Mesenchymal stem cell (in vitro differentiated cells and primary cell): ENCODE measurements at regions not wholly inside any gene's neighbourhood (a gene's known extent, or its start where the extent isn't known, plus 50 kb on each side); places are given as distances from the start of the nearest gene placed in this dataset.

ENCODE experiments used
- DNase-seq: peaks from one replicate; pipeline ENCODE4 v3.0.0-alpha.2; 2013
- H2AFZ ChIP-seq: one replicate; pipeline ENCODE4 v1.6.1; 2013; ENCODE audit warnings: low read depth, mild to moderate bottlenecking, control low read depth, inconsistent platforms, low read length, moderate library complexity
- H2AK5ac ChIP-seq: 2 replicates; pipeline ENCODE4 v1.6.1; 2013; ENCODE audit warnings: low read length, moderate library complexity, mild to moderate bottlenecking, inconsistent platforms; ENCODE audit not compliant: severe bottlenecking
- H2BK120ac ChIP-seq: one replicate; pipeline ENCODE4 v1.6.1; 2013; ENCODE audit warnings: low read depth, mild to moderate bottlenecking, inconsistent platforms, low read length, moderate library complexity
- H2BK12ac ChIP-seq, 2 experiments: one replicate each; pipeline ENCODE4 v1.6.1; 2013; ENCODE audit warnings: inconsistent platforms in 2 of 2, low read length in 2 of 2, mild to moderate bottlenecking in 2 of 2, moderate library complexity in 2 of 2, control low read depth in 1 of 2
- H2BK15ac ChIP-seq: one replicate; pipeline ENCODE4 v1.6.1; 2013; ENCODE audit warnings: mild to moderate bottlenecking, low read depth, inconsistent platforms; ENCODE audit not compliant: poor library complexity, severe bottlenecking
- H2BK5ac ChIP-seq: 2 replicates; pipeline ENCODE4 v1.6.1; 2013; ENCODE audit warnings: low read depth, mild to moderate bottlenecking, low read length, control low read depth, inconsistent platforms; ENCODE audit not compliant: poor library complexity, severe bottlenecking
- H3K14ac ChIP-seq, 2 experiments: one replicate each; pipeline ENCODE4 v1.6.1; 2013; ENCODE audit warnings: inconsistent platforms in 2 of 2, low read length in 2 of 2, control low read depth in 1 of 2, mild to moderate bottlenecking in 1 of 2, moderate library complexity in 1 of 2
- H3K18ac ChIP-seq, 2 experiments: one replicate each; pipeline ENCODE4 v1.6.1; 2013; ENCODE audit warnings: inconsistent platforms in 2 of 2, low read length in 2 of 2, control low read depth in 1 of 2, low read depth in 1 of 2, mild to moderate bottlenecking in 1 of 2
- H3K23ac ChIP-seq, 2 experiments: one replicate each; pipeline ENCODE4 v1.6.1; 2013; ENCODE audit warnings: inconsistent platforms in 2 of 2, low read length in 2 of 2, mild to moderate bottlenecking in 2 of 2, moderate library complexity in 2 of 2, control low read depth in 1 of 2
- H3K27ac ChIP-seq: 2 replicates; pipeline ENCODE4 v1.5.1; 2013; ENCODE audit warnings: mild to moderate bottlenecking, moderate library complexity, low read length, control low read depth, inconsistent platforms; ENCODE audit not compliant: poor library complexity, severe bottlenecking
- H3K27me3 ChIP-seq, 2 experiments: 2 replicates each; pipeline versions ENCODE4 v1.6.1 to v1.7.0; 2013; ENCODE audit warnings: low read length in 2 of 2, mild to moderate bottlenecking in 2 of 2, moderate library complexity in 2 of 2, control low read depth in 1 of 2, inconsistent platforms in 1 of 2; ENCODE audit not compliant: control insufficient read depth in 1 of 2, insufficient read depth in 1 of 2
- H3K36me3 ChIP-seq, 2 experiments: 2 replicates each; pipeline versions ENCODE4 v1.6.1 to v1.7.0; 2013; ENCODE audit warnings: low read length in 2 of 2, control low read depth in 1 of 2, inconsistent platforms in 1 of 2, low read depth in 1 of 2, mild to moderate bottlenecking in 1 of 2; ENCODE audit not compliant: insufficient read depth in 2 of 2, control insufficient read depth in 1 of 2
- H3K4ac ChIP-seq, 2 experiments: one replicate each; pipeline ENCODE4 v1.6.1; 2013; ENCODE audit warnings: inconsistent platforms in 2 of 2, low read length in 2 of 2, mild to moderate bottlenecking in 2 of 2, moderate library complexity in 2 of 2, control low read depth in 1 of 2, low read depth in 1 of 2
- H3K4me1 ChIP-seq: 2 replicates; pipeline ENCODE4 v1.6.1; 2013; ENCODE audit warnings: low read depth, low read length, control low read depth; ENCODE audit not compliant: control insufficient read depth, insufficient read depth
- H3K4me2 ChIP-seq: 2 replicates; pipeline ENCODE4 v1.6.1; 2013; ENCODE audit warnings: low read length, mild to moderate bottlenecking, inconsistent platforms; ENCODE audit not compliant: poor library complexity, severe bottlenecking
- H3K4me3 ChIP-seq, 2 experiments: 2 replicates each; pipeline versions ENCODE4 v1.5.1 to v1.7.0; 2013; ENCODE audit warnings: low read length in 2 of 2, mild to moderate bottlenecking in 2 of 2, control low read depth in 1 of 2, low read depth in 1 of 2; ENCODE audit not compliant: insufficient read depth in 1 of 2
- H3K79me1 ChIP-seq: replicated peaks from 2 replicates; pipeline ENCODE4 v1.6.1; 2013; ENCODE audit warnings: mild to moderate bottlenecking, control low read depth, low read length, inconsistent platforms; ENCODE audit not compliant: poor library complexity, severe bottlenecking
- H3K9ac ChIP-seq: 2 replicates; pipeline ENCODE4 v1.7.0; 2013; ENCODE audit warnings: mild to moderate bottlenecking, low read length, moderate library complexity
- H3K9me3 ChIP-seq: 2 replicates; pipeline ENCODE4 v1.7.0; 2013; ENCODE audit warnings: mild to moderate bottlenecking, low read length; ENCODE audit not compliant: control insufficient read depth
- H4K8ac ChIP-seq: one replicate; pipeline ENCODE4 v1.6.1; 2013; ENCODE audit warnings: inconsistent platforms, mild to moderate bottlenecking, low read length, moderate library complexity
- H4K91ac ChIP-seq: one replicate; pipeline ENCODE4 v1.6.1; 2013; ENCODE audit warnings: mild to moderate bottlenecking, low read length, inconsistent platforms
- WGBS: methylation state at CpG from one replicate; pipeline ENCODE4 v1.1.7; 2013; ENCODE audit warnings: mixed read lengths; 5-methylcytosine and 5-hydroxymethylcytosine counted together

DNA sequence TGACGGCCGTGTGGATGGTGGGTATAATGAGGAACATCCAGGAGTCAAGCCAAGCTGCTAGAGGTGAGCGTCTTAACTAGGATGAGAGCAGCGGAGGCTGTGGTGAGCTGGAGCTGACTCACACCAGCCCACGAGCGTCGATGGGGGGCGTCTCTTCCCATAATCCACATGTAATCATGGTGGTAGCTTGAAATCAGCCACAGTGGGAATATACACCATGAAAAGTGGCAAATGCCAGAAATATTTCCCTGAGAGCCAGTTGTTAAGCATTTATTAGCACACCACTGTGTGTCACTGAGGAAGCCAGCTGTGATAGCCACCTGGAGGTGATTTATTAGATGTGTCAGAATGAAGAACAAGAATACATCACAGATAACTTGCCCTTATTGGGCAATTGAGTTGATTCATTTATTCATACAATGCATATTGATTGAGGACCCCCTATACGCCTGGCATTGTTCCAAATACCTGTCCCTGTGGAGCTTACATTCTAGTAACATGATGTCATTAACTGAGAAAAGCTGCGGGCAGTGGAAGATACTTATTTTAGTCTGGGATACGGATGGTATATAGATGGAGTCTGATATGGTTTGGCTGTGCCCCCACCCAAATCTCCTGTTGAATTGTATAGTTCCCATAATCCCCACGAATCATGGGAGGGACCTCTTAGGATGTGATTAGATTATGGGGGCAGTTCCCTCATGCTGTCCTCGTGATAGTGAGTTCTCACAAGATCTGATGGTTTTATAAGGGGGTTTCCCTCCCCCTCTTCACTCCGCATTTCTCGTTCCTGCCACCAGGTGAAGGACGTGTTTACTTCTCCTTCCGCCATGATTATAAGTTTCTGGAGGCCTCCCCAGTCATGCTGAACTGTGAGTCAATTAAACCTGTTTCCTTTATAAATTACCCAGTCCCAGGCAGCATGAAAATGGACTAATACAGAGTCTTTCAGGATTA lies 473.4 kb downstream of the METTL15 start:
- H2AK5ac ChIP-seq, result no peak overlapping the region
- no peak overlapping the region for H3K9ac ChIP-seq
- H2BK120ac ChIP-seq, result no peak overlapping the region
- H3K27me3 ChIP-seq, result no peaks in the 10 kb centered on the region
- no peak overlapping the region for H2AFZ ChIP-seq
- H3K4me3 ChIP-seq, result no peak overlapping the region
- H4K8ac ChIP-seq, result no peak overlapping the region
- H4K91ac ChIP-seq, result no peak overlapping the region
- H3K4ac ChIP-seq, result no peak overlapping the region
- no peak overlapping the region for H2BK5ac ChIP-seq
- H3K23ac ChIP-seq, result no peak overlapping the region
- H3K79me1 ChIP-seq, result no peaks in the 10 kb centered on the region
- H3K27ac ChIP-seq, result peak overlapping the region; percentile 36
- peak overlapping the region in 1 of 2 experiments; percentile 21 for H3K18ac ChIP-seq
- H2BK15ac ChIP-seq, result no peak overlapping the region
- H2BK12ac ChIP-seq, result no peak overlapping the region
- DNase-seq, result peak; percentile 43
- H3K4me1 ChIP-seq, result peaks cover 4% of the 10 kb centered on the region
- H3K9me3 ChIP-seq, result no peaks in the 10 kb centered on the region
- 68% methylated on average over 17 of the region's 17 CpGs for WGBS
- H3K4me2 ChIP-seq, result no peak overlapping the region
- H3K14ac ChIP-seq, result no peak overlapping the region
- no peaks in the 10 kb centered on the region for H3K36me3 ChIP-seq

- Histone ChIP-seq H3K36me3 (no peaks in the 10 kb centered on the region), H3K27ac (no peak overlapping the region), H4K91ac (no peak overlapping the region), H3K14ac (no peak overlapping the region), H2AK5ac (no peak overlapping the region), H3K9me3 (no peaks in the 10 kb centered on the region), H4K8ac (no peak overlapping the region), H3K4me3 (no peak overlapping the region), H3K4me1 (peaks cover 1% of the 10 kb centered on the region), H3K9ac (no peak overlapping the region), H3K23ac (no peak overlapping the region), H3K4me2 (no peak overlapping the region), H2AFZ (no peak overlapping the region), H2BK120ac (no peak overlapping the region), H3K4ac (no peak overlapping the region), H3K79me1 (no peaks in the 10 kb centered on the region), H3K27me3 (no peaks in the 10 kb centered on the region), H3K18ac (no peak overlapping the region), H2BK12ac (no peak overlapping the region), H2BK15ac (no peak overlapping the region), H2BK5ac (no peak overlapping the region)
- no peak for DNase-seq
Observed at GRCh38 chr11:28571371-28571770, 463.2 kb downstream of the METTL15 start.

DNA sequence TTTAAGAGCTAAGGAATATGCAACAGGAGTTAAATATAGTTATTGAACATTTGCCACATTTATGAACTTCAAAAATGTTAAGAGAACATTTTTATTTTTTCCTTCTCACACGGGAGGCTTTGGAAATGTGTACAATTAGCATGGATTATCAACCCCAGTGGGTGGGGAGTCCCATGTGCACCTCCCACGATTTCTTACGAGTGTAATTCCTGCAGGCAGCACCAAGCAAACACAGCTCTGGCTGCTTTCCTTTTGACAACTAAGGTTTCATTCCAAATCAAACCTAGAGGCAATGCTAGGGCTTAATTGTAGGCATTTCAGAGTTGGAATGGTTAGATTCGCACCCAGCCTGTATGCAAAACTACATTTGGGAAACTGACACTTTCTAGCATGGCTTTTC lies 460.9 kb downstream of the METTL15 start:
- Histone ChIP-seq H2AFZ (no peak overlapping the region), H2BK15ac (no peak overlapping the region), H3K27me3 (no peaks in the 10 kb centered on the region), H3K23ac (no peak overlapping the region), H3K9me3 (no peaks in the 10 kb centered on the region), H4K91ac (no peak overlapping the region), H3K18ac (no peak overlapping the region), H2BK12ac (no peak overlapping the region), H2BK5ac (no peak overlapping the region), H3K4me3 (no peak overlapping the region), H3K79me1 (no peaks in the 10 kb centered on the region), H3K4me1 (peaks cover 1% of the 10 kb centered on the region), H2AK5ac (no peak overlapping the region), H2BK120ac (no peak overlapping the region), H3K27ac (no peak overlapping the region), H3K36me3 (no peaks in the 10 kb centered on the region), H3K14ac (no peak overlapping the region), H3K9ac (no peak overlapping the region), H3K4ac (no peak overlapping the region), H4K8ac (no peak overlapping the region), H3K4me2 (no peak overlapping the region)
- 98% methylated on average over 4 of the region's 4 CpGs for WGBS
- no peak for DNase-seq

DNA sequence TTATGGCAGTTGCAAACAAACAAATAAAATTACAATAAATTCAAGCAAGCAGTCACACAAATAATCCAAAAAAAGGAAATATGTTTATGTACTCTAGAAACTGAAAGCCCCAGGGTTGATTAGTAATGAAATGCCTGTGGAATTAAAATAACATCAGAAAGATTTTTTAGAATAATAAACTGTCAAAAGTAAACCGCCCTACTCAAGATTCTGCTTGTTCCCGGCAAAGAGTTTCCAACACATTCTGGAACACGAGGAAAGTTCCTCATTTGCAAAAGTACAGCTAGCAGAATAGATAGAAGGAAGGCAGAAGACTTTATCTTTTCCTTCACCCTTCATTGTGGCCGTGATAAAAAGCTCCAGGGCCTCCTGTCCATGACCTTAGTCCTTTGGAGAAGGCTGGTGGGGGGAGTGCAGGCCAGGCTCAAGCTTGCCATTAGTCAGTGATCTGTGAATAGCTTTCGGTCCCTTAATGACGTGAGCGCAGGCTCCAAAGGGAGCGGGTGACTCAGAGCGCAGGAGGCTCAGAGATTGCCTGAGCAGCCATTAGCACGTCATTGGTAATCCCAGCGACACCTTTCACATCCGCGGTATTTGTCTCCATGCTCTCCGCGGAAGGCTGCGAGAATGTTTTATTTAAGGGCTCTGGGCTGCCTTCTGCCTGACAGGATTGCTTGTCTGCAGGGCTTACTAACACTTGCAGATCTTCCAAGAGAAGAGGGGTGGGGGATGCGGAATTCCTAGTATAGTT lies 458.3 kb downstream of the METTL15 start:
- Histone ChIP-seq H2AK5ac (no peak overlapping the region), H3K4ac (no peak overlapping the region), H2BK5ac (no peak overlapping the region), H3K4me2 (peak overlapping the region; percentile 71), H2BK15ac (peak overlapping the region; percentile 26), H3K9me3 (no peaks in the 10 kb centered on the region), H3K18ac (peak overlapping the region in 1 of 2 experiments; percentile 58), H3K14ac (no peak overlapping the region), H3K23ac (no peak overlapping the region), H3K4me3 (peak overlapping the region in 1 of 2 experiments; percentile 64), H3K79me1 (no peaks in the 10 kb centered on the region), H2AFZ (no peak overlapping the region), H3K4me1 (peaks cover 1% of the 10 kb centered on the region), H2BK120ac (no peak overlapping the region), H3K27ac (peak overlapping the region; percentile 41), H4K91ac (no peak overlapping the region), H4K8ac (no peak overlapping the region), H3K9ac (peak overlapping the region; percentile 88), H3K27me3 (no peaks in the 10 kb centered on the region), H2BK12ac (no peak overlapping the region), H3K36me3 (no peaks in the 10 kb centered on the region)
- WGBS, result 2% methylated on average over 15 of the region's 17 CpGs
- peak; percentile 99 for DNase-seq
